IMR-90 (cell line): ENCODE measurements at regions not wholly inside any gene's neighbourhood (a gene's known extent, or its start where the extent isn't known, plus 50 kb on each side); places are given as distances from the start of the nearest gene placed in this dataset.

ENCODE experiments used
- ATAC-seq: fragments of 200-7000 bp; cut with Tn5 transposase; 2 replicates; pipeline ENCODE4 v1.9.1; 2020; ENCODE audit warnings: low read depth, mild to moderate bottlenecking, moderate library complexity
- BruUV-seq: library from RNA; stranded (reverse); fragments of 400-500 nt; replicated peaks from 2 replicates; lab custom pipeline; 2021; lab: Mats Ljungman, UMichigan
- CTCF ChIA-PET: fragments of 300-600 bp; formaldehyde crosslinking; extraction: SDS; loops from one replicate; lab custom pipeline; 2021; ENCODE audit warnings: antibody characterized with exemption; lab: Yijun Ruan, JAX
- POLR2A ChIA-PET: fragments of 300-600 bp; sonication (Branson Sonifier 250); formaldehyde crosslinking; loops from one replicate; lab custom pipeline; 2022; ENCODE audit warnings: antibody characterized with exemption; ENCODE audit not compliant: unreplicated experiment; lab: Charles Lee
- DNase-seq: peaks from one replicate; pipeline ENCODE4 v3.0.0; 2013
- H2AFZ ChIP-seq: replicated peaks from 2 replicates; pipeline ENCODE3; 2013; ENCODE audit warnings: low read length, mild to moderate bottlenecking; ENCODE audit not compliant: poor library complexity
- H2AK5ac ChIP-seq: 2 replicates; pipeline ENCODE4 v1.6.1; 2013; ENCODE audit warnings: low read depth, low read length, inconsistent platforms
- H2AK9ac ChIP-seq: replicated peaks from 2 replicates; pipeline ENCODE3; 2013; ENCODE audit warnings: mild to moderate bottlenecking, low read depth, low read length, moderate library complexity; ENCODE audit not compliant: poor library complexity
- H2BK120ac ChIP-seq: 2 replicates; pipeline ENCODE4 v1.6.1; 2013; ENCODE audit warnings: low read depth, low read length, inconsistent platforms
- H2BK15ac ChIP-seq: 3 replicates; pipeline ENCODE4 v1.6.1; 2013; ENCODE audit warnings: low read depth, low read length, inconsistent platforms
- H2BK20ac ChIP-seq: 2 replicates; pipeline ENCODE4 v1.6.1; 2013; ENCODE audit warnings: low read depth, mild to moderate bottlenecking, inconsistent platforms, low read length, moderate library complexity
- H2BK5ac ChIP-seq: 2 replicates; pipeline ENCODE4 v1.6.1; 2013; ENCODE audit warnings: mild to moderate bottlenecking, low read depth, low read length, inconsistent platforms; ENCODE audit not compliant: poor library complexity, severe bottlenecking
- H3K14ac ChIP-seq: replicated peaks from 2 replicates; pipeline ENCODE4 v1.6.1; 2013; ENCODE audit warnings: low read depth, low read length, inconsistent platforms
- H3K18ac ChIP-seq: 2 replicates; pipeline ENCODE4 v1.6.1; 2013; ENCODE audit warnings: low read depth, low read length, control low read depth
- H3K23ac ChIP-seq: 2 replicates; pipeline ENCODE4 v1.6.1; 2013; ENCODE audit warnings: low read depth, low read length, inconsistent platforms
- H3K27ac ChIP-seq: 2 replicates; pipeline ENCODE4 v1.5.1; 2013; ENCODE audit warnings: mild to moderate bottlenecking, control low read depth, low read length; ENCODE audit not compliant: insufficient read depth
- H3K27me3 ChIP-seq: 2 replicates; pipeline ENCODE4 v1.6.1; 2013; ENCODE audit warnings: low read length; ENCODE audit not compliant: control insufficient read depth, insufficient read depth
- H3K36me3 ChIP-seq: 2 replicates; pipeline ENCODE4 v1.6.1; 2013; ENCODE audit warnings: low read length, mixed read lengths; ENCODE audit not compliant: control insufficient read depth, insufficient read depth
- H3K4ac ChIP-seq: 2 replicates; pipeline ENCODE4 v1.6.1; 2013; ENCODE audit warnings: low read depth, low read length, inconsistent platforms
- H3K4me1 ChIP-seq: 2 replicates; pipeline ENCODE4 v1.6.1; 2013; ENCODE audit warnings: low read length, mixed read lengths; ENCODE audit not compliant: control insufficient read depth, insufficient read depth
- H3K4me2 ChIP-seq: 2 replicates; pipeline ENCODE4 v1.6.1; 2013; ENCODE audit warnings: low read depth, mild to moderate bottlenecking, control low read depth, low read length, moderate library complexity
- H3K4me3 ChIP-seq: 2 replicates; pipeline ENCODE4 v1.5.1; 2013; ENCODE audit warnings: low read depth, mild to moderate bottlenecking, control low read depth, low read length, moderate library complexity; ENCODE audit not compliant: insufficient read depth
- H3K56ac ChIP-seq: 2 replicates; pipeline ENCODE4 v1.6.1; 2013; ENCODE audit warnings: low read length, inconsistent platforms; ENCODE audit not compliant: insufficient read depth; ENCODE audit errors: extremely low read depth
- H3K79me1 ChIP-seq, 2 experiments: 2 replicates each; pipeline ENCODE4 v1.6.1; 2013; ENCODE audit warnings: low read length in 2 of 2, inconsistent platforms in 1 of 2, low read depth in 1 of 2
- H3K9ac ChIP-seq: 2 replicates; pipeline ENCODE4 v1.6.1; 2013; ENCODE audit warnings: low read depth, low read length, control low read depth
- H3K9me1 ChIP-seq: 2 replicates; pipeline ENCODE4 v1.6.1; 2013; ENCODE audit warnings: low read length, inconsistent platforms; ENCODE audit not compliant: insufficient read depth
- H3K9me3 ChIP-seq: 2 replicates; pipeline ENCODE4 v1.6.1; 2013; ENCODE audit warnings: low read length; ENCODE audit not compliant: control insufficient read depth, insufficient read depth
- H4K20me1 ChIP-seq: 2 replicates; pipeline ENCODE4 v1.6.1; 2013; ENCODE audit warnings: low read length, inconsistent platforms; ENCODE audit not compliant: insufficient read depth
- H4K5ac ChIP-seq: 2 replicates; pipeline ENCODE4 v1.6.1; 2013; ENCODE audit warnings: mild to moderate bottlenecking, low read depth, low read length, control low read depth
- H4K8ac ChIP-seq, 2 experiments: 2 replicates each; pipeline ENCODE4 v1.6.1; 2013; ENCODE audit warnings: low read depth in 2 of 2, low read length in 2 of 2, control low read depth in 1 of 2, inconsistent platforms in 1 of 2
- H4K91ac ChIP-seq: 2 replicates; pipeline ENCODE4 v1.6.1; 2013; ENCODE audit warnings: low read depth, low read length, inconsistent platforms; ENCODE audit not compliant: insufficient read depth
- BHLHE40 ChIP-seq: fragments of 150-350 bp; IDR thresholded peaks from 2 replicates; pipeline ENCODE4 v1.6.1; 2016; ENCODE audit warnings: mild to moderate bottlenecking, low read depth, low read length
- CEBPB ChIP-seq: IDR thresholded peaks from 2 replicates; pipeline ENCODE4 v1.6.1; 2012; ENCODE audit warnings: low read depth, low read length, improper control_type of control experiment
- CHD1 ChIP-seq: IDR thresholded peaks from 2 replicates; pipeline ENCODE4 v1.6.1; 2012; ENCODE audit warnings: low read depth, low read length, improper control_type of control experiment
- CTCF ChIP-seq: conservative IDR thresholded peaks from 2 replicates; pipeline ENCODE4 v1.5.1; 2012; ENCODE audit warnings: mild to moderate bottlenecking, low read depth, low read length, improper control_type of control experiment
- ELK1 ChIP-seq: fragments of 150-350 bp; IDR thresholded peaks from 2 replicates; pipeline ENCODE4 v1.6.1; 2016; ENCODE audit warnings: low read depth, mild to moderate bottlenecking, low read length, moderate library complexity, borderline replicate concordance
- FOS ChIP-seq: fragments of 150-350 bp; IDR thresholded peaks from 2 replicates; pipeline ENCODE4 v1.6.1; 2016; ENCODE audit warnings: low read depth, low read length
- MAFK ChIP-seq: IDR thresholded peaks from 2 replicates; pipeline ENCODE4 v1.6.1; 2012; ENCODE audit warnings: low read depth, low read length, improper control_type of control experiment
- MAZ ChIP-seq: IDR thresholded peaks from 2 replicates; pipeline ENCODE4 v1.6.1; 2012; ENCODE audit warnings: low read depth, mild to moderate bottlenecking, low read length, improper control_type of control experiment, moderate library complexity, borderline replicate concordance
- NFE2L2 ChIP-seq: fragments of 150-350 bp; IDR thresholded peaks from 2 replicates; pipeline ENCODE4 v1.6.1; 2016; ENCODE audit warnings: low read depth, mild to moderate bottlenecking, low read length
- POLR2A ChIP-seq: IDR thresholded peaks from 2 replicates; pipeline ENCODE4 v1.6.1; 2012; ENCODE audit warnings: mild to moderate bottlenecking, low read depth, low read length
- RAD21 ChIP-seq: IDR thresholded peaks from 2 replicates; pipeline ENCODE4 v1.6.1; 2012; ENCODE audit warnings: low read length, improper control_type of control experiment
- RFX5 ChIP-seq: IDR thresholded peaks from 2 replicates; pipeline ENCODE4 v1.8.0; 2012; ENCODE audit warnings: low read depth, mild to moderate bottlenecking, low read length, moderate library complexity
- SMC3 ChIP-seq: fragments of 150-350 bp; IDR thresholded peaks from 2 replicates; pipeline ENCODE4 v1.6.1; 2016; ENCODE audit warnings: low read depth, mild to moderate bottlenecking, antibody characterized with exemption, low read length, moderate library complexity
- WGBS, 2 experiments: methylation state at CpG; one replicate each; pipeline versions ENCODE4 v1.1.5 to v1.1.7; 2013; ENCODE audit warnings: missing lambda C conversion rate in 2 of 2; ENCODE audit not compliant: insufficient read length in 1 of 2; ENCODE audit errors: extremely low coverage in 2 of 2; 5-methylcytosine and 5-hydroxymethylcytosine counted together
- dilution Hi-C: fragments of 300-500 bp; cut with HindIII; formaldehyde crosslinking; loops from one replicate; pipeline ENCODE4 v1.14.3; 2018; ENCODE audit warnings: low sequenced_read_pairs; ENCODE audit not compliant: unreplicated experiment
- in situ Hi-C: fragments of 300-500 bp; cut with MboI; formaldehyde crosslinking; loops from 3 replicates; pipeline ENCODE4 v1.14.3; 2019; ENCODE audit warnings: low sequenced_read_pairs, inconsistent platforms, mixed read lengths
- intact Hi-C: fragments of 100-400 bp; cut with micrococcal nuclease; formaldehyde crosslinking; loops from 2 replicates; pipeline ENCODE4 v1.10.0; 2022

- Histone ChIP-seq H2BK15ac (no peak overlapping the region), H3K14ac (no peak overlapping the region), H2AFZ (no peak overlapping the region), H3K27me3 (peaks cover 38% of the 10 kb centered on the region), H2BK20ac (no peak overlapping the region), H3K18ac (no peak overlapping the region), H3K9me1 (no peaks in the 10 kb centered on the region), H2AK9ac (no peak overlapping the region), H4K20me1 (no peaks in the 10 kb centered on the region), H2AK5ac (no peak overlapping the region), H2BK5ac (no peak overlapping the region), H3K27ac (no peak overlapping the region), H3K79me1 (no peaks in the 10 kb centered on the region), H4K91ac (no peak overlapping the region), H3K4me1 (no peaks in the 10 kb centered on the region), H3K36me3 (no peaks in the 10 kb centered on the region), H3K9me3 (no peaks in the 10 kb centered on the region), H4K8ac (no peak overlapping the region), H3K4me2 (no peak overlapping the region), H2BK120ac (no peak overlapping the region), H4K5ac (no peak overlapping the region), H3K4me3 (no peak overlapping the region), H3K23ac (no peak overlapping the region), H3K56ac (no peak overlapping the region), H3K9ac (no peak overlapping the region), H3K4ac (no peak overlapping the region)
- ATAC-seq (no peak), DNase-seq (no peak)
- dilution Hi-C loops (no loop called here), in situ Hi-C loops (no loop called here), intact Hi-C loops (no loop called here)
- WGBS, 2 experiments: 77% methylated on average over 3 of the region's 7 CpGs; no CpG with 5 or more reads in 1 of the 2 experiments
- BruUV-seq: no TSS peak
- POLR2A ChIA-PET: no interaction called here
- TF ChIP-seq RAD21: no peak
- no peak for TF ChIP-seq CTCF
- TF ChIP-seq SMC3: no peak
- TF ChIP-seq MAFK: no peak
- TF ChIP-seq CEBPB: no peak
- no peak for TF ChIP-seq RFX5
- no peak for TF ChIP-seq FOS
- TF ChIP-seq BHLHE40: no peak
- no peak for TF ChIP-seq NFE2L2
- no peak for TF ChIP-seq CHD1
- no peak for TF ChIP-seq POLR2A
- no peak for TF ChIP-seq MAZ
- TF ChIP-seq ELK1: no peak
- CTCF ChIA-PET: no interaction called here
Measured at GRCh38 chr11:76298255-76298654, 82.7 kb downstream of the THAP12 start.
